Endothelial cell of umbilical vein (primary cell): ENCODE measurements at regions not wholly inside any gene's neighbourhood (a gene's known extent, or its start where the extent isn't known, plus 50 kb on each side); places are given as distances from the start of the nearest gene placed in this dataset.

Experiments
- BruUV-seq: library from RNA; stranded (reverse); fragments of 400-500 nt; replicated peaks from 2 replicates; lab custom pipeline; 2021; lab: Mats Ljungman, UMichigan
- CTCF ChIA-PET: fragments of 300-600, 350-600 bp; sonication (Branson Sonifier 250); formaldehyde crosslinking; loops from one replicate; lab custom pipeline; 2021; ENCODE audit warnings: antibody characterized with exemption, inconsistent platforms; lab: Charles Lee
- POLR2A ChIA-PET: fragments of 300-600, 350-600 bp; sonication (Branson Sonifier 250); formaldehyde crosslinking; loops from one replicate; lab custom pipeline; 2021; ENCODE audit warnings: antibody characterized with exemption, inconsistent platforms; lab: Charles Lee
- DNase-seq: peaks from one replicate; pipeline ENCODE4 v3.0.0-alpha.2; 2011; ENCODE audit warnings: low read depth, low spot score
- FAIRE-seq: peaks from 2 replicates; lab custom pipeline; 2011; peaks lifted over from hg19 to GRCh38; lab: Jason Lieb, UNC
- H2AFZ ChIP-seq: 2 replicates; pipeline ENCODE4 v1.6.0; 2012; ENCODE audit warnings: low read depth, low read length, control low read depth, inconsistent platforms
- H3K27ac ChIP-seq: 2 replicates; pipeline ENCODE4 v1.5.1; 2011; ENCODE audit warnings: low read depth, mild to moderate bottlenecking, control low read depth, low read length, moderate library complexity; ENCODE audit not compliant: insufficient read depth
- H3K27me3 ChIP-seq, 2 experiments: 2 replicates each; pipeline versions ENCODE4 v1.6.0 to v1.6.1; 2011; ENCODE audit warnings: low read length in 2 of 2, mixed read lengths in 1 of 2; ENCODE audit not compliant: control insufficient read depth in 2 of 2, insufficient read depth in 2 of 2
- H3K36me3 ChIP-seq, 2 experiments: 2 replicates in 1 of 2; 3 replicates in 1 of 2; pipeline ENCODE4 v1.5.1; 2011; ENCODE audit warnings: low read length in 2 of 2, mild to moderate bottlenecking in 1 of 2, moderate library complexity in 1 of 2; ENCODE audit not compliant: control insufficient read depth in 2 of 2, insufficient read depth in 2 of 2; ENCODE audit errors: extremely low read depth in 1 of 2
- H3K4me1 ChIP-seq: 3 replicates; pipeline ENCODE4 v1.5.1; 2011; ENCODE audit warnings: mild to moderate bottlenecking, low read length; ENCODE audit not compliant: control insufficient read depth, insufficient read depth; ENCODE audit errors: extremely low read depth
- H3K4me2 ChIP-seq: 2 replicates; pipeline ENCODE4 v1.6.1; 2011; ENCODE audit warnings: low read length, control low read depth, mixed read lengths; ENCODE audit not compliant: insufficient read depth
- H3K4me3 ChIP-seq, 3 experiments: fragments of 200-600 bp in 1 of 3; sonication (generic), shearing (Covaris generic) in 1 of 3; replicated peaks in 1 of 3; 2 replicates each; pipeline ENCODE4 v1.5.1; 2011 to 2016; ENCODE audit warnings: control low read depth in 3 of 3, low read length in 3 of 3, mild to moderate bottlenecking in 2 of 3, inconsistent platforms in 1 of 3, low read depth in 1 of 3, moderate library complexity in 1 of 3; ENCODE audit not compliant: insufficient read depth in 1 of 3
- H3K79me2 ChIP-seq: 2 replicates; pipeline ENCODE4 v1.6.0; 2012; ENCODE audit warnings: low read length, inconsistent platforms; ENCODE audit not compliant: control insufficient read depth, insufficient read depth
- H3K9ac ChIP-seq: replicated peaks from 2 replicates; pipeline ENCODE3; 2011; ENCODE audit warnings: low read length, control low read depth; ENCODE audit not compliant: insufficient read depth; ENCODE audit errors: extremely low read depth
- H3K9me1 ChIP-seq: replicated peaks from 3 replicates; pipeline ENCODE4 v1.6.0; 2011; ENCODE audit warnings: mild to moderate bottlenecking, low read length; ENCODE audit not compliant: control insufficient read depth, insufficient read depth; ENCODE audit errors: extremely low read depth
- H3K9me3 ChIP-seq: replicated peaks from 2 replicates; pipeline ENCODE4 v1.5.1; 2012; ENCODE audit warnings: low read length, inconsistent platforms; ENCODE audit not compliant: control insufficient read depth, insufficient read depth
- H4K20me1 ChIP-seq: replicated peaks from 2 replicates; pipeline ENCODE3; 2011; ENCODE audit warnings: mild to moderate bottlenecking, low read length; ENCODE audit not compliant: control insufficient read depth, insufficient read depth; ENCODE audit errors: extremely low read depth
- FOS ChIP-seq: IDR thresholded peaks from 2 replicates; pipeline ENCODE4 v1.6.1; 2011; ENCODE audit warnings: mild to moderate bottlenecking, low read length, moderate library complexity, borderline replicate concordance; ENCODE audit not compliant: insufficient read depth
- MYC ChIP-seq: IDR thresholded peaks from one replicate; pipeline ENCODE4 v1.6.1; 2011; ENCODE audit warnings: mild to moderate bottlenecking, low read depth, low read length
- dilution Hi-C: fragments of 300-500 bp; cut with MboI; formaldehyde crosslinking; loops from one replicate; pipeline ENCODE4 v1.15.0; 2019; ENCODE audit warnings: low sequenced_read_pairs; ENCODE audit not compliant: extremely low pct_ligation_motif_present
- intact Hi-C: fragments of 100-400 bp; cut with micrococcal nuclease; formaldehyde crosslinking; loops from one replicate; pipeline ENCODE4 v1.10.0; 2022
- TF ChIP-seq, protein P1 (sequence below): IDR thresholded peaks from 2 replicates; pipeline ENCODE4 v1.6.1; 2011; ENCODE audit not compliant: insufficient read depth, insufficient read length

DNA sequence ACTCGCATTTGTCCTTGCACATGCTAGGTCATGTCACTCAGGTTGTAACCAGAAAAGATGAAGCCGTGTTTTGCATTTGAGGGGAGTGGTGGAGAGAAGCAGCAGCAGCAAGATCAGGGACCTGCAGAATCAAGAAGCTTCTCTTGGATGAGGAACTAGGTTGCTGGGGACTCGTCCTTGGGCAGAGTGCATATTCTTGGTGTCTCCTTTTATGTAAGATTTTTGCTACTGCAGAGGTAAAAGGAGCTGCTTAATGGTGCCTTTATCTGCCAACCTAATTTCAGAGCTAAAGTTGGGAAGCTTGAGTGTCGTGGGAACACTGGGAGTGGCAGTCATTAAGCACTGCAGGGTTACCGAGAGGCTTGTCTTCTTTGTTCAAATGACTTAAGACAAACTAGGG is 236.5 kb downstream of the MAP2K4 start:
- Histone ChIP-seq H3K4me2 (no peak overlapping the region), H3K9ac (no peak overlapping the region), H3K9me3 (peaks cover 2% of the 10 kb centered on the region), H3K4me3 (no peak overlapping the region), H3K27me3 (no peaks in the 10 kb centered on the region), H3K4me1 (no peaks in the 10 kb centered on the region), H3K27ac (no peak overlapping the region), H3K36me3 (no peaks in the 10 kb centered on the region), H3K79me2 (no peaks in the 10 kb centered on the region), H2AFZ (no peak overlapping the region), H3K9me1 (no peaks in the 10 kb centered on the region), H4K20me1 (no peaks in the 10 kb centered on the region)
- intact Hi-C loops (no loop called here), dilution Hi-C loops (no loop called here)
- POLR2A ChIA-PET: no interaction called here
- FAIRE-seq (no peak), DNase-seq (no peak)
- no TSS peak for BruUV-seq
- TF ChIP-seq, protein P1, sequence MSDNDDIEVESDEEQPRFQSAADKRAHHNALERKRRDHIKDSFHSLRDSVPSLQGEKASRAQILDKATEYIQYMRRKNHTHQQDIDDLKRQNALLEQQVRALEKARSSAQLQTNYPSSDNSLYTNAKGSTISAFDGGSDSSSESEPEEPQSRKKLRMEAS: no peak
- no peak for TF ChIP-seq FOS
- CTCF ChIA-PET: interaction anchor here (1.0 to 3.6 kb wide), 5 partner anchors 12 to 748 kb away, joined by 3 to 20 read pairs (median 6); no protein-coding TSS in a partner anchor

DNA sequence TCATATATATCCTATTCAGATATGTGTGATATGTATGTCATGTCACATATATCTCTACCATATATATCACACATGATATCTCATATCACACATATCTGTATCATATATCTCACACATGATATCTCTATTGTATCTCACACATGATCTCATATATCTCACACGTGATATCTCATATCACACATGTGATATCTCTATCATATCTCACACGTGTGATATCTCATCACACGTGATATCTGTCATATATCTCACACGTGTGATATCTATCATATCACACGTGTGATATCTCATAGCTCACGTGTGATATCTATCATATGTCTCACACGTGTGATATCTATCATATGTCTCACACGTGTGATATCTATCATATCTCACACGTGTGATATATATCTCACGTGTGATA is 240.7 kb downstream of the MAP2K4 start:
- Histone ChIP-seq H3K36me3 (no peaks in the 10 kb centered on the region), H3K4me2 (no peak overlapping the region), H3K9me1 (no peaks in the 10 kb centered on the region), H3K79me2 (no peaks in the 10 kb centered on the region), H3K4me3 (no peak overlapping the region), H3K9me3 (peaks cover 2% of the 10 kb centered on the region), H4K20me1 (no peaks in the 10 kb centered on the region), H3K27ac (no peak overlapping the region), H2AFZ (no peak overlapping the region), H3K27me3 (no peaks in the 10 kb centered on the region), H3K4me1 (no peaks in the 10 kb centered on the region), H3K9ac (no peak overlapping the region)
- no TSS peak for BruUV-seq
- ChIA-PET CTCF (no interaction called here), POLR2A (no interaction called here)
- intact Hi-C loops (no loop called here), dilution Hi-C loops (no loop called here)
- FAIRE-seq (no peak), DNase-seq (no peak)
- TF ChIP-seq MYC: no peak
